Vagina (tissue), 2 donors: ENCODE measurements at regions not wholly inside any gene's neighbourhood (a gene's known extent, or its start where the extent isn't known, plus 50 kb on each side); places are given as distances from the start of the nearest gene placed in this dataset.

Experiments used
- DNase-seq, 2 donors: peaks; one replicate each; pipeline ENCODE4 v3.0.0-alpha.2; 2017; ENCODE audit errors: extremely low spot score in 2 of 2
- H3K27ac ChIP-seq: fragments of 200-600 bp; sonication (generic); one replicate; pipeline ENCODE4 v1.5.1; 2019
- H3K27me3 ChIP-seq: fragments of 200-600 bp; sonication (generic); one replicate; pipeline ENCODE4 v1.5.1; 2019
- H3K36me3 ChIP-seq, 2 donors: fragments of 200-600 bp; sonication (generic); one replicate each; pipeline ENCODE4 v1.5.1; 2017 to 2019
- H3K4me1 ChIP-seq: fragments of 200-600 bp; sonication (generic); one replicate; pipeline ENCODE4 v1.5.1; 2019
- H3K4me3 ChIP-seq, 2 donors: fragments of 200-600 bp; sonication (generic); 1 replicate in 1 of 2; 2 replicates in 1 of 2; pipeline ENCODE4 v1.5.1; 2016 to 2019
- H3K9me3 ChIP-seq: fragments of 200-600 bp; sonication (generic); one replicate; pipeline ENCODE4 v1.5.1; 2019
- CTCF ChIP-seq, 3 experiments: fragments of 450-650 bp in 2 of 3; fragments of 200-600 bp in 1 of 3; sonication (generic) in 1 of 3; IDR thresholded peaks; one replicate each; pipeline ENCODE4 v1.5.1; 2017 to 2019; ENCODE audit warnings: antibody characterized with exemption in 3 of 3, mild to moderate bottlenecking in 2 of 3, moderate library complexity in 2 of 3
- POLR2A ChIP-seq, 2 donors: fragments of 450-650 bp; IDR thresholded peaks; one replicate each; pipeline ENCODE4 v1.6.1; 2017; ENCODE audit warnings: antibody characterized with exemption in 2 of 2, mild to moderate bottlenecking in 2 of 2, moderate library complexity in 2 of 2
- POLR2AphosphoS5 ChIP-seq, 2 donors: sonication (generic); formaldehyde crosslinking; IDR thresholded peaks; one replicate each; pipeline ENCODE4 v1.9.0; 2017; ENCODE audit warnings: antibody characterized with exemption in 2 of 2, mild to moderate bottlenecking in 2 of 2, low read depth in 1 of 2; ENCODE audit not compliant: insufficient read depth in 1 of 2
- intact Hi-C: fragments of 100-400 bp; cut with DNase I; formaldehyde crosslinking; loops from one replicate; pipeline ENCODE4 v1.15.1; 2023

DNA sequence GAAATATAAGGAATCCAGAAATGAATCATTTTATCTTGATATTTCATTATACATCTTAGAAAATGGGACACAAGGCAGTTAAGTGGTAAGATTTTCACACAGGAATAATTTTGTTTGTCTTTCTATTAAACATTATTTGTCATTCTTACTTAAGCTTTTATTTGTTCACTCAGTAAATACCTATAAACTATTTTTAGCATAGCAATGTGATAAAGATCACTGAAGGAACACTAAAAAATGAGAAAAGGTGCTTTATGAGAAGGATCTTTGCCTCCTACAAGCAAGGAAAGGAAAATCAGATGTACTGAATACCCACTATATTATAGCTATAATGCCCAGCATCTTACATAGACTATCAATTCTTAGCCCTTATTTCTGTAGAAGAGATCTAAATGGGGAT is 176.2 kb upstream of the NYAP2 start:
- no peak for DNase-seq
- Histone ChIP-seq H3K4me1 (no peaks in the 10 kb centered on the region), H3K9me3 (no peaks in the 10 kb centered on the region), H3K36me3 (no peaks in the 10 kb centered on the region), H3K27ac (no peak overlapping the region), H3K4me3 (no peak overlapping the region), H3K27me3 (no peaks in the 10 kb centered on the region)
- TF ChIP-seq POLR2AphosphoS5 (IDR thresholded peaks at IDR 0.05; ENCODE audit: insufficient read depth in 1 of 2, low read depth in 1 of 2) (no peak), POLR2A (IDR thresholded peaks at IDR 0.05) (no peak), CTCF (IDR thresholded peaks at IDR 0.05) (no peak)
- intact Hi-C loops, result no loop called here

DNA sequence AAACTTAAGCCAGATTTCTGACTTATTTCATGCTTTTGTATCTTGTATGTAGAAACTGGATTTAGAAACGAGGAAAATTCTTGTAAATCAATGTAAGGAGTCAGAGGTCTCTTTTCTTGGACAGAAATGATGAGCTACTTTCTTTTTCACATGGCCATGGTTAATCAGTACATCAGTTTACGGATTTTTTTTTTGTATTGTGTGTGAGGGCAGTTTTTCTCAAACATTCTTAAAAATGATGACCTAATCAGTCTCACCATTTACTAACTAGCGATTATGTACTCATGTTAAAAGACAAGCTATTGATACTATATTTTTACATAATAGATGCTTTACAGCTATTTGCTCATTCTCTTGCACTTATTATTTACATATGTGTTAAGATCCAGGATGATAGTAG is 165.2 kb upstream of the DOCK10 start:
- no peak for TF ChIP-seq CTCF (IDR thresholded peaks at IDR 0.05)
- no peak for TF ChIP-seq POLR2A (IDR thresholded peaks at IDR 0.05)
- no peak for TF ChIP-seq POLR2AphosphoS5 (IDR thresholded peaks at IDR 0.05; ENCODE audit: insufficient read depth in 1 of 2, low read depth in 1 of 2)
- H3K9me3 ChIP-seq, result no peaks in the 10 kb centered on the region
- H3K36me3 ChIP-seq, result no peaks in the 10 kb centered on the region
- no peaks in the 10 kb centered on the region for H3K4me1 ChIP-seq
- no peaks in the 10 kb centered on the region for H3K27me3 ChIP-seq
- no peak for DNase-seq
- H3K4me3 ChIP-seq, result no peak overlapping the region
- no peak overlapping the region for H3K27ac ChIP-seq
- intact Hi-C loops, result no loop called here

DNA sequence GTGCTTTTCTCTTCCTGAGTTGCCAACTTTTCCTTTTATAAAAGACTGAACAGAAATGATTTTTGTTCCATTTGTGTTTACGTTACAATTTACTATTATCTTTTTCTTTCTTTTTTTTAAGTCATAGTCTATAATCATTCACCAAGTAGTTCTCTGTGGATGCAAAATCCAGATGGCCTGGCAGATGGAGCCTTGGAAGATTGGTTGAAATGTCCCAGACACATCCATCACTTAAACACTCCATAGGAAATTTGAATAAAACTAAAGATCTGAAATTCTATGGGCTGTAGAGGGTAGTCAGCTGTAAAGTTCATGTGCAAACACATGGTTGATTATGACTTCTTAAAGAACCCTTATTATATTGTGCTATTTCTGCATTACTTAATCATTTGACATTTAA is 164.8 kb upstream of the DOCK10 start:
- no peaks in the 10 kb centered on the region for H3K36me3 ChIP-seq
- no peak overlapping the region for H3K27ac ChIP-seq
- H3K27me3 ChIP-seq, result no peaks in the 10 kb centered on the region
- H3K4me1 ChIP-seq, result no peaks in the 10 kb centered on the region
- no peak overlapping the region for H3K4me3 ChIP-seq
- no peak for DNase-seq
- no peak for TF ChIP-seq POLR2AphosphoS5 (IDR thresholded peaks at IDR 0.05; ENCODE audit: insufficient read depth in 1 of 2, low read depth in 1 of 2)
- TF ChIP-seq CTCF (IDR thresholded peaks at IDR 0.05), result no peak
- no peak for TF ChIP-seq POLR2A (IDR thresholded peaks at IDR 0.05)
- H3K9me3 ChIP-seq, result no peaks in the 10 kb centered on the region
- intact Hi-C loops, result no loop called here

GRCh38 chr2:225196579-225196978 is 154.3 kb upstream of the DOCK10 start:
- TF ChIP-seq POLR2A (IDR thresholded peaks at IDR 0.05), result no peak
- TF ChIP-seq CTCF (IDR thresholded peaks at IDR 0.05), result no peak
- TF ChIP-seq POLR2AphosphoS5 (IDR thresholded peaks at IDR 0.05; ENCODE audit: insufficient read depth in 1 of 2, low read depth in 1 of 2), result no peak
- Histone ChIP-seq H3K27me3 (no peaks in the 10 kb centered on the region), H3K9me3 (no peaks in the 10 kb centered on the region), H3K27ac (no peak overlapping the region), H3K36me3 (no peaks in the 10 kb centered on the region), H3K4me3 (no peak overlapping the region), H3K4me1 (no peaks in the 10 kb centered on the region)
- intact Hi-C loops, result no loop called here
- DNase-seq, result no peak

GRCh38 chr2:225192869-225193268 is 150.6 kb upstream of the DOCK10 start:
- no peak for DNase-seq
- intact Hi-C loops, result no loop called here
- Histone ChIP-seq H3K4me1 (no peaks in the 10 kb centered on the region), H3K36me3 (no peaks in the 10 kb centered on the region), H3K27ac (no peak overlapping the region), H3K27me3 (no peaks in the 10 kb centered on the region), H3K4me3 (no peak overlapping the region), H3K9me3 (no peaks in the 10 kb centered on the region)
- TF ChIP-seq POLR2A (IDR thresholded peaks at IDR 0.05), result no peak
- TF ChIP-seq POLR2AphosphoS5 (IDR thresholded peaks at IDR 0.05; ENCODE audit: insufficient read depth in 1 of 2, low read depth in 1 of 2), result no peak

DNA sequence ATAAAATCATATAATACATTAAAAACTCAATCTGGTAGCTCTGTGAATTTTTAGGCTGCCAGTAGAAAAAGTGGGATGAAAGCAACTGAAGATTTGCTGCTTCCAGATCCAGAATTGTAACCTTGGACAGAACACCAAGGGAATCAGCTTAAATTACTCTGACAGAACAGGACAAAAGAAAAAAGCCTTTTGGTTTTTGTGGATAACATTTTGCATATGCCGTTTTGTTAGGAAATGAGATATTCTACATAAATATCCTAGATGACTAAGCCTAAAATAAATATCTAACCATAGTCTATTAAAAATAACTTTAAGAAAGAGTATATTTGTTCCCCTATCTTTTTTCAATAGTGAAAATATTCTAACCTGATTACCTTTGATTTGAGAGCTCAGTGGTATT is 148.7 kb upstream of the DOCK10 start:
- no peak for DNase-seq
- Histone ChIP-seq H3K27me3 (no peaks in the 10 kb centered on the region), H3K36me3 (no peaks in the 10 kb centered on the region), H3K9me3 (no peaks in the 10 kb centered on the region), H3K4me3 (no peak overlapping the region), H3K27ac (no peak overlapping the region), H3K4me1 (no peaks in the 10 kb centered on the region)
- TF ChIP-seq POLR2A (IDR thresholded peaks at IDR 0.05), result no peak
- no peak for TF ChIP-seq CTCF (IDR thresholded peaks at IDR 0.05)
- no peak for TF ChIP-seq POLR2AphosphoS5 (IDR thresholded peaks at IDR 0.05; ENCODE audit: insufficient read depth in 1 of 2, low read depth in 1 of 2)
- intact Hi-C loops, result no loop called here
